ENCODE measurements at regions not wholly inside any gene's neighbourhood (a gene's known extent, or its start where the extent isn't known, plus 50 kb on each side); places are given as distances from the start of the nearest gene placed in this dataset.

GRCh38 chr2:128636802-128637147 lies 318.1 kb upstream of the HS6ST1 start:
- TF ChIP-seq FOS (IDR thresholded peaks at IDR 0.05; ENCODE audit: borderline replicate concordance, insufficient read depth, low read length), result no peak
- TF ChIP-seq, protein P1, sequence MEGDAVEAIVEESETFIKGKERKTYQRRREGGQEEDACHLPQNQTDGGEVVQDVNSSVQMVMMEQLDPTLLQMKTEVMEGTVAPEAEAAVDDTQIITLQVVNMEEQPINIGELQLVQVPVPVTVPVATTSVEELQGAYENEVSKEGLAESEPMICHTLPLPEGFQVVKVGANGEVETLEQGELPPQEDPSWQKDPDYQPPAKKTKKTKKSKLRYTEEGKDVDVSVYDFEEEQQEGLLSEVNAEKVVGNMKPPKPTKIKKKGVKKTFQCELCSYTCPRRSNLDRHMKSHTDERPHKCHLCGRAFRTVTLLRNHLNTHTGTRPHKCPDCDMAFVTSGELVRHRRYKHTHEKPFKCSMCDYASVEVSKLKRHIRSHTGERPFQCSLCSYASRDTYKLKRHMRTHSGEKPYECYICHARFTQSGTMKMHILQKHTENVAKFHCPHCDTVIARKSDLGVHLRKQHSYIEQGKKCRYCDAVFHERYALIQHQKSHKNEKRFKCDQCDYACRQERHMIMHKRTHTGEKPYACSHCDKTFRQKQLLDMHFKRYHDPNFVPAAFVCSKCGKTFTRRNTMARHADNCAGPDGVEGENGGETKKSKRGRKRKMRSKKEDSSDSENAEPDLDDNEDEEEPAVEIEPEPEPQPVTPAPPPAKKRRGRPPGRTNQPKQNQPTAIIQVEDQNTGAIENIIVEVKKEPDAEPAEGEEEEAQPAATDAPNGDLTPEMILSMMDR (IDR thresholded peaks at IDR 0.05; ENCODE audit: extremely low read depth in 1 of 2, insufficient read depth in 1 of 2, low read depth in 1 of 2, low read length in 2 of 2), result no peak
- no peak for TF ChIP-seq POLR2A (IDR thresholded peaks at IDR 0.05; ENCODE audit: low read depth, low read length)
- no peak for TF ChIP-seq JUN (IDR thresholded peaks at IDR 0.05; ENCODE audit: borderline replicate concordance, insufficient read depth, insufficient read length, low read depth)
- no peak for TF ChIP-seq MYC (IDR thresholded peaks at IDR 0.05; ENCODE audit: low read depth, low read length)
